Tibial nerve (tissue), 4 donors: ENCODE measurements at regions not wholly inside any gene's neighbourhood (a gene's known extent, or its start where the extent isn't known, plus 50 kb on each side); places are given as distances from the start of the nearest gene placed in this dataset.

Source experiments
- CTCF ChIP-seq, 5 experiments: fragments of 200-600 bp in 3 of 5; fragments of 450-650 bp in 2 of 5; sonication (generic) in 3 of 5; IDR thresholded peaks; one replicate each; pipeline ENCODE4 v1.5.1; 2016 to 2019; ENCODE audit warnings: antibody characterized with exemption in 5 of 5, mild to moderate bottlenecking in 3 of 5, moderate library complexity in 2 of 5
- EP300 ChIP-seq, 2 donors: sonication (generic); formaldehyde crosslinking; IDR thresholded peaks; one replicate each; pipeline ENCODE4 v1.6.1; 2017; ENCODE audit warnings: antibody characterized with exemption in 2 of 2, mild to moderate bottlenecking in 1 of 2
- POLR2A ChIP-seq, 2 donors: fragments of 450-650 bp; IDR thresholded peaks; one replicate each; pipeline ENCODE4 v1.6.1; 2017; ENCODE audit warnings: antibody characterized with exemption in 2 of 2, mild to moderate bottlenecking in 2 of 2, moderate library complexity in 2 of 2

DNA sequence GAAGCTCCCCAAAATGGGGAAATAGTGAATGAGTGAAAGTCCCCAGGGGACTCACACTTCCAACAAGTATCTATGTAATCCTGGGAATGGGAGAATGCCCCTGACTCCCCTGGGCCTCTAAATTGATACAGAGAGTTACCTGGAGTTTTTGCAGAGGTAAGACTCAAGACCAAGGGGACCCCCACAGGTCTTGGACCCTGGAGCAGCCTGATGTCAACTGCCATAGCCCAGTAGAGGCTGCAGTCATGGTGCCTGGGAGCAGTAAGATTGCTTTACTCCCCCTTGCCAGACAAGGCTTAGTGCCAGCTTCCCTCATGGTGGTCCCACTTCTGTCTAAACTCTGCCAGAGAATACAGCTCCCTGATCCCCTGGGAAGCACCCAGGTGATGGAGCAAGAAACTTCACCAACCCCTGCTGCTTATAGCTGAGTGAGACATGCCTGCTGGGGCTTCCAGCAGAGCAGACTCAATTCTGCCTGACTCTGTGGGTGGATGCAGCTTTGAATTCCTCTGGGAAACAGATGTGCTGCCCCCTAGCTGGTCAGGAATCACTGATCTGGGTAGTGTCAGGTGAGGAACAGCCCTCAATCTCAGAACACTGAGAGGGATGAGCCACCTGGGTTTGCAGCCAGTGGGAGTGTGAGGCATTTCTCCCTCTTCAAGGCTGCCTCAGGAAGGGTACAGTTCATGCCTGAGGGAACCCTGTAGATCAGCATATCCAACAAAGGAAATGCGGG lies 485.9 kb downstream of the NSUN3 start:
- TF ChIP-seq CTCF (IDR thresholded peaks at IDR 0.05) (no peak), POLR2A (IDR thresholded peaks at IDR 0.05) (no peak), EP300 (IDR thresholded peaks at IDR 0.05) (no peak)
